ENCODE measurements at regions not wholly inside any gene's neighbourhood (a gene's known extent, or its start where the extent isn't known, plus 50 kb on each side); places are given as distances from the start of the nearest gene placed in this dataset.

GRCh38 chr17:33653399-33653788 is 360.3 kb upstream of the ASIC2 start:
- no peak for DNase-seq

- no peak for DNase-seq
Observed at GRCh38 chr17:33657181-33657580, 364.1 kb upstream of the ASIC2 start.

GRCh38 chr17:33661975-33662374 is 368.9 kb upstream of the ASIC2 start:
- no peak for DNase-seq

- no peak for DNase-seq
Observed at GRCh38 chr17:33664116-33664840, 371.2 kb upstream of the ASIC2 start.

GRCh38 chr17:33667052-33667509 is 374.0 kb upstream of the ASIC2 start:
- DNase-seq: peak; percentile 40

GRCh38 chr17:33667671-33668070 is 374.6 kb upstream of the ASIC2 start:
- DNase-seq: no peak

- no peak for DNase-seq
Observed at GRCh38 chr17:33668516-33668915, 375.4 kb upstream of the ASIC2 start.

GRCh38 chr17:33671491-33671890 is 378.4 kb upstream of the ASIC2 start:
- DNase-seq: no peak

GRCh38 chr17:33674685-33675084 is 381.6 kb upstream of the ASIC2 start:
- peak; percentile 60 for DNase-seq

GRCh38 chr17:33676444-33676843 is 383.3 kb upstream of the ASIC2 start:
- no peak for DNase-seq

- DNase-seq: no peak
Observed at GRCh38 chr17:33679595-33679994, 386.5 kb upstream of the ASIC2 start.

- DNase-seq: no peak
Observed at GRCh38 chr17:33680472-33680871, 387.4 kb upstream of the ASIC2 start.

GRCh38 chr17:33682599-33682998 is 389.5 kb upstream of the ASIC2 start:
- no peak for DNase-seq

GRCh38 chr17:33684735-33685134 is 391.6 kb upstream of the ASIC2 start:
- no peak for DNase-seq

GRCh38 chr17:33686171-33686570 is 393.1 kb upstream of the ASIC2 start:
- DNase-seq: peak; percentile 39

- DNase-seq: no peak
Observed at GRCh38 chr17:33687831-33688230, 394.7 kb upstream of the ASIC2 start.

- DNase-seq: no peak
Observed at GRCh38 chr17:33688771-33689170, 395.7 kb upstream of the ASIC2 start.

GRCh38 chr17:33689725-33690124 is 396.6 kb upstream of the ASIC2 start:
- no peak for DNase-seq

GRCh38 chr17:33695431-33695830 is 402.3 kb upstream of the ASIC2 start:
- no peak for DNase-seq

- no peak for DNase-seq
Observed at GRCh38 chr17:33696102-33696501, 403.0 kb upstream of the ASIC2 start.

GRCh38 chr17:33697557-33697956 is 404.5 kb upstream of the ASIC2 start:
- DNase-seq: no peak

- DNase-seq: no peak
Observed at GRCh38 chr17:33701910-33702309, 408.8 kb upstream of the ASIC2 start.

- DNase-seq: no peak
Observed at GRCh38 chr17:33704856-33705255, 411.8 kb upstream of the ASIC2 start.

- DNase-seq: no peak
Observed at GRCh38 chr17:33709881-33710280, 416.8 kb upstream of the ASIC2 start.

- DNase-seq: no peak
Observed at GRCh38 chr17:33712120-33712519, 419.0 kb upstream of the ASIC2 start.
